OCI-M1 (cell line): ENCODE measurements at regions not wholly inside any gene's neighbourhood (a gene's known extent, or its start where the extent isn't known, plus 50 kb on each side); places are given as distances from the start of the nearest gene placed in this dataset.

Source experiments
- DNase-seq: peaks from one replicate; lab custom pipeline; 2025; lab: John Stamatoyannopoulos, UW

GRCh38 chr1:170316270-170316669, 170.5 kb downstream of the NTMT2 start:
- no peak for DNase-seq

GRCh38 chr1:170318141-170318540, 172.4 kb downstream of the NTMT2 start:
- DNase-seq = no peak

- no peak for DNase-seq
Measured at GRCh38 chr1:170318736-170319135, 173.0 kb downstream of the NTMT2 start.

GRCh38 chr1:170321113-170321512, 175.4 kb downstream of the NTMT2 start:
- no peak for DNase-seq

GRCh38 chr1:170326186-170326585, 180.4 kb downstream of the NTMT2 start:
- no peak for DNase-seq

GRCh38 chr1:170332801-170333200, 187.0 kb downstream of the NTMT2 start:
- DNase-seq = no peak

GRCh38 chr1:170337413-170337994, 191.7 kb downstream of the NTMT2 start:
- no peak for DNase-seq

- DNase-seq = no peak
Measured at GRCh38 chr1:170339534-170339933, 192.4 kb upstream of the GORAB start.

GRCh38 chr1:170340308-170340707, 191.7 kb upstream of the GORAB start:
- DNase-seq = no peak

- no peak for DNase-seq
Measured at GRCh38 chr1:170351366-170351946, 180.5 kb upstream of the GORAB start.

GRCh38 chr1:170354246-170354645, 177.7 kb upstream of the GORAB start:
- DNase-seq = no peak

GRCh38 chr1:170354690-170355089, 177.3 kb upstream of the GORAB start:
- no peak for DNase-seq

GRCh38 chr1:170355267-170355801, 176.6 kb upstream of the GORAB start:
- DNase-seq = no peak

GRCh38 chr1:170356585-170356984, 175.4 kb upstream of the GORAB start:
- no peak for DNase-seq

GRCh38 chr1:170357750-170358149, 174.2 kb upstream of the GORAB start:
- no peak for DNase-seq

GRCh38 chr1:170360601-170361000, 171.4 kb upstream of the GORAB start:
- DNase-seq = no peak

- DNase-seq = no peak
Measured at GRCh38 chr1:170365331-170365730, 166.6 kb upstream of the GORAB start.

- DNase-seq = no peak
Measured at GRCh38 chr1:170366980-170367379, 165.0 kb upstream of the GORAB start.

GRCh38 chr1:170367615-170368014, 164.4 kb upstream of the GORAB start:
- no peak for DNase-seq

GRCh38 chr1:170369000-170369399, 163.0 kb upstream of the GORAB start:
- no peak for DNase-seq

- DNase-seq = no peak
Measured at GRCh38 chr1:170369417-170369816, 162.5 kb upstream of the GORAB start.

- DNase-seq = no peak
Measured at GRCh38 chr1:170370087-170370486, 161.9 kb upstream of the GORAB start.

- no peak for DNase-seq
Measured at GRCh38 chr1:170375082-170375723, 156.8 kb upstream of the GORAB start.
